ENCODE measurements at regions not wholly inside any gene's neighbourhood (a gene's known extent, or its start where the extent isn't known, plus 50 kb on each side); places are given as distances from the start of the nearest gene placed in this dataset.

GRCh38 chr3:189508784-189509501 is 122.2 kb upstream of the TP63 start:
- TF ChIP-seq, protein P1, sequence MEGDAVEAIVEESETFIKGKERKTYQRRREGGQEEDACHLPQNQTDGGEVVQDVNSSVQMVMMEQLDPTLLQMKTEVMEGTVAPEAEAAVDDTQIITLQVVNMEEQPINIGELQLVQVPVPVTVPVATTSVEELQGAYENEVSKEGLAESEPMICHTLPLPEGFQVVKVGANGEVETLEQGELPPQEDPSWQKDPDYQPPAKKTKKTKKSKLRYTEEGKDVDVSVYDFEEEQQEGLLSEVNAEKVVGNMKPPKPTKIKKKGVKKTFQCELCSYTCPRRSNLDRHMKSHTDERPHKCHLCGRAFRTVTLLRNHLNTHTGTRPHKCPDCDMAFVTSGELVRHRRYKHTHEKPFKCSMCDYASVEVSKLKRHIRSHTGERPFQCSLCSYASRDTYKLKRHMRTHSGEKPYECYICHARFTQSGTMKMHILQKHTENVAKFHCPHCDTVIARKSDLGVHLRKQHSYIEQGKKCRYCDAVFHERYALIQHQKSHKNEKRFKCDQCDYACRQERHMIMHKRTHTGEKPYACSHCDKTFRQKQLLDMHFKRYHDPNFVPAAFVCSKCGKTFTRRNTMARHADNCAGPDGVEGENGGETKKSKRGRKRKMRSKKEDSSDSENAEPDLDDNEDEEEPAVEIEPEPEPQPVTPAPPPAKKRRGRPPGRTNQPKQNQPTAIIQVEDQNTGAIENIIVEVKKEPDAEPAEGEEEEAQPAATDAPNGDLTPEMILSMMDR (IDR thresholded peaks at IDR 0.05; ENCODE audit: low read depth, low read length) = no peak
- Histone ChIP-seq H3K9me3 (no peaks in the 10 kb centered on the region), H3K27me3 (no peaks in the 10 kb centered on the region), H3K4me1 (no peaks in the 10 kb centered on the region), H3K36me3 (no peaks in the 10 kb centered on the region), H3K4me3 (ENCODE audit: low read depth, low read length) (no peak overlapping the region)
- DNase-seq = no peak

- H3K9me3 ChIP-seq = no peaks in the 10 kb centered on the region
- H3K27me3 ChIP-seq = no peaks in the 10 kb centered on the region
- TF ChIP-seq, protein P1 (IDR thresholded peaks at IDR 0.05; ENCODE audit: low read depth, low read length) = no peak
- no peak overlapping the region for H3K4me3 ChIP-seq (ENCODE audit: low read depth, low read length)
- H3K36me3 ChIP-seq = no peaks in the 10 kb centered on the region
- DNase-seq = no peak
- H3K4me1 ChIP-seq = no peaks in the 10 kb centered on the region
Measured at GRCh38 chr3:189512039-189512438, 119.2 kb upstream of the TP63 start.

GRCh38 chr3:189512821-189513220 is 118.4 kb upstream of the TP63 start:
- H3K36me3 ChIP-seq = no peaks in the 10 kb centered on the region
- H3K27me3 ChIP-seq = no peaks in the 10 kb centered on the region
- TF ChIP-seq, protein P1 (IDR thresholded peaks at IDR 0.05; ENCODE audit: low read depth, low read length) = no peak
- DNase-seq = no peak
- no peak overlapping the region for H3K4me3 ChIP-seq (ENCODE audit: low read depth, low read length)
- H3K9me3 ChIP-seq = no peaks in the 10 kb centered on the region
- no peaks in the 10 kb centered on the region for H3K4me1 ChIP-seq

DNA sequence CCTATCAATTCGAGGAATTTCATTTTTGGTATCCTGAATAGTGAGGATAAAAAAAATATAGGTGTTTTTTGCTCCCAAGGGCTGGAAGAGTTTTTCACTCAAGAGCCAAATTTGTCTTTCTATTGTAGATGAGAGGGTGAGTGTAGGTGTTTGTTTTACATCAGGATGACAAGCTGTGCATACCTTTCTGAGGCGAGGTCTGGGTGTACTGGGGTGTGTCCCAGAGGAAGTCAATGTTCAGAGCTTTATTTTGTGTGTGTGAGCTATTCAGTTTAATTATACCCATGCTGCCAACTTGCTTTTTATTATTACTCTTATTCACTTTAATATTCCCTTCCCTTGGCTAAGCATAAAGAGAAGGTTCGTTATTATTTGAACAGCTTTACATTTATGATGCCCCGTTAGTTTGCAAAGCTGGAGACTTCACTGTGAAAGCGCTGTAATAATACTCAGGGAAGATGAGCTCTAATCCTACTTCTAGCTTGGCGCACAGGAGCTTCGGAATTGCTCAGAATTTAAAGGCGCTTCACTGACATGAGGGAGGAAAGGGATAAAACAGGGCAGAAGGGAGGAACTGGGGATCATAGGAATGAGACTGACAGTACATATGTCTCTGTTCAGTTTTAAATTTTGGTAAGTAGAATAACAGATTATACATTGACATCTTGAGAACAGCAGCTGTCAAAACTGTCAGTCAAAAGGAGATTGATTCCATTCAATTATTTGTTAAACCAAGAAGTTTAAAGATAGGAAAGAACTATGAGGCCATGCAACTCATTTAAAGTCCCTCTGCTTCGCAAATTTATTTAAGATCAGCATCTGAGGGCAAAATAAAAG is 117.7 kb upstream of the TP63 start:
- DNase-seq = no peak
- Histone ChIP-seq H3K4me1 (no peaks in the 10 kb centered on the region), H3K36me3 (no peaks in the 10 kb centered on the region), H3K27me3 (no peaks in the 10 kb centered on the region), H3K4me3 (ENCODE audit: low read depth, low read length) (no peak overlapping the region), H3K9me3 (no peaks in the 10 kb centered on the region)
- TF ChIP-seq, protein P1 (IDR thresholded peaks at IDR 0.05; ENCODE audit: low read depth, low read length) = no peak

- no peaks in the 10 kb centered on the region for H3K4me1 ChIP-seq
- no peak for DNase-seq
- TF ChIP-seq, protein P1 (IDR thresholded peaks at IDR 0.05; ENCODE audit: low read depth, low read length) = no peak
Measured at GRCh38 chr3:189516039-189516438, 115.2 kb upstream of the TP63 start.

DNA sequence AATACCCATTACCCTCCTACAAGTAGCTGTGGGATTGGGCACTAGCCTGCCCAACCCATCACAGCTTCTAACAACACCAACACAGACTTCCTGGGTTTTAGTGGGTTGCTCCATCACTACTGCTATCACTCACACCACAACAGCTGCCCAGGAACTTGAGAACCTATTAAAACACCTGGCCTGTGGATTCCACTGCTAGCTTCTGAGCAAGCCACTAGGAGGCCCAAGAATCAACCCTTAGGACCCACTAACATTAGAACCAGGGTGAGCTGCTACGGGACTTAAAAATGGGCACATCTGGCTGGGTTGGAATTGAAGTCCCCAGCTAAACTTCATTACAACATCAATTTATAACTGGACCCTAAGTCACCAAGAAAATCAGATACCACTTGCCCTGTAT is 113.2 kb upstream of the TP63 start:
- H3K27me3 ChIP-seq = no peaks in the 10 kb centered on the region
- no peak for DNase-seq
- H3K36me3 ChIP-seq = no peaks in the 10 kb centered on the region
- no peaks in the 10 kb centered on the region for H3K9me3 ChIP-seq
- TF ChIP-seq, protein P1 (IDR thresholded peaks at IDR 0.05; ENCODE audit: low read depth, low read length) = no peak
- H3K4me3 ChIP-seq (ENCODE audit: low read depth, low read length) = no peak overlapping the region
- no peaks in the 10 kb centered on the region for H3K4me1 ChIP-seq

More at GRCh38 chr3:189516039-189516438, 115.2 kb upstream of the TP63 start:
- Histone ChIP-seq H3K36me3 (no peaks in the 10 kb centered on the region), H3K4me3 (ENCODE audit: low read depth, low read length) (no peak overlapping the region), H3K27me3 (no peaks in the 10 kb centered on the region), H3K9me3 (no peaks in the 10 kb centered on the region)

All from BE2C (cell line).